ENCODE measurements at regions not wholly inside any gene's neighbourhood (a gene's known extent, or its start where the extent isn't known, plus 50 kb on each side); places are given as distances from the start of the nearest gene placed in this dataset.

DNA sequence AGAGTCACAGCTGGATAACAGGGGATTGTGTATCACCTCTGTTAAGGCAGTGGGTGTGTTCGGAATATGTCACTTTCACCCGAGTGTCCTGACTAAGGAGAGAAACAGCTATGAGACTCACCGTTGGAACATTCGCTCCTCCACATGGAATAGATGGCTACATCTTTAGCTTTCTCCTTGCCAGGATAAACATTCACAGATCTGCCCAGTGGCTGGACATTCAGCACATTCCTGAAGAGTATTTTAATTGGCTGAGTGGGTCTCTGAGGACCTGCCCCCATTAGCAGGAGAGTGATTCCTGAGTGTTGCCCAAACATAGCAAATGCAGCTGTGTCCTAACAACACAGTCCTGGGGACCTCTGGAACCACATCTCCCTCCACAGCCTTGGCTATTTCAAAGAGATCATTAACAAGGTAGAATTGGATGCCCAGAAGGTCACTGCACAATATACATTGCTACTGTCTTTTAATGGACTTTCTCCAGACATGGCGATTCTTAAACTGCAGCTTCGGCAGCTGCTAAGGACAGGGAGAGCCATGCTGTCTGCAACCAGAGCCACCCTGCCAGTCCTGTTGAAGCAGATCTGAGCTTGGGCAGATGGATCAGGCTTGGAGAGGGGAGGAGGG lies 435.0 kb upstream of the CADM1 start:
- no peak for DNase-seq

DNA sequence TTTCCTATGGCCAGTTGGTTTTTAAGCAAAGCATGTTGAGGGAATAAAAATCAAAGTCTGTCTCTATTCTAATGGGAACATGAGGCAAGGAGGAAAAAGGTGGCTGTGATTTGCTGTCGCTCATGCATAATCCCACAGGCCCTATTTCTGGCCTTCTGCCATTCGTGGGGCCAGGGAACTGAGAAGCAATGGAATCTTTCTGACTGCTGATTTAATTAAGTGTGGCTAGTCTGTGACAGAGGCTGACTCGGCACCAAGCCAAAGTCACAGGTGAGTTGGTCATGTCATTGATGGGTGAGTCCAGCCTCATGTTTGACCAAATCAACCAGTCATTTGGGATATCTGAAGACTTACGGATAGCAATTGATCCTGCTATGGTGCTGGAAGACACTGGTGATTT lies 429.3 kb upstream of the CADM1 start:
- no peak for DNase-seq

DNA sequence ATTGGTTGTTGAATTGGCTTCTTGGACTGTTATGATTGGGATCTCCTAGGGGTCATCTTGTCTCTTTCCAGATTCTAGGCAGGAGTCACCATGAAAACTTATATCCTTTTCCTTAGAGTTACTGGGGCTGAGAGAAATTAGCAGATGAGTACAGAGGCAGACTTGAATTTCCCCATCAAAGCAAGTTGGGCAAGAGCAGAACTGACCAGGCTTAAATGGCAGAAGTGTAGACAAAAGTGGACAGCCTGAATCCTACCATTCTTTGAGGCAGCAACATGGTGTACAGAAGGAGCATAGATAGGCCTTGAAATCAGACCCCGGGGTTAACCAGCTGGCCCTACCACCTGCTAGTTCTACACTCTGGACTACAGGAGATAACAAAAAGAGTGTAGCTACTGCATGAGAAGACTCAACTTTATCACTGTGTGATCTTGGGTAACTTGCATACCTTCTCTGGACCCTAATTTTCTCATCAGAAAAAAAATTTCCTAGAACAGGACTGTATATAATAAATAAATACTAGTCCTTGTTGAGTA lies 427.4 kb upstream of the CADM1 start:
- no peak for DNase-seq

DNA sequence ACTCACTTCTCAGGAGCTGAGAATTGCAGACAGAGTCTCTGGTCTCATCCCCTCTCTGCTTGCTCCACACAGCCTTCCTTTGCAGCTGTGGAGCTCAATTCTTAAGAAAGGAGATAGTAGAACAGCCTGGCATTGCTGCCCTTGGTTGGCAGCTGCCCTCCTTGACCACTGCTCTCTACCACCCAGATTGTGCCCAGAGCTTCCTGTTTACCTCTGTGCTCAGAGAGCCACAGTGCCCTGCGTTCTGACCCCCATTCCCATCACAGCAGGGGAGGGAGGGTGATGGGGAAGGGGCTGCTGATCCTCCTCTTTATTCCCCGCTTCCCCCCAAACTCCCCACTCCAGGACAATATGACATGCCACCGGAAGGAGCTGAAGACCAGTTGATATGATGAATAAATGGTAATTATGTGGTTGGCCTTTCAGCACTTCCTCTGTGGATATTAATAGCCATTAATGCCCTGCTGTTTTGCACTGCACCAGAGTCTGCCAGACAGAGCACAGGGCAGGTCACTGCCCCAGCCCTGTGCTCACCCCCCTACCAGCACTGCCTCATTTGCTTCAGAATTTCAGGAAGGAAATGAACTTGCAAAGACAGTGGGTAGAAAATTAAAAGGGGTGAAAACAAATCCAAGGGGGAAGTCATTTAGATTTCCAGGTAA lies 426.8 kb upstream of the CADM1 start:
- no peak for DNase-seq

DNA sequence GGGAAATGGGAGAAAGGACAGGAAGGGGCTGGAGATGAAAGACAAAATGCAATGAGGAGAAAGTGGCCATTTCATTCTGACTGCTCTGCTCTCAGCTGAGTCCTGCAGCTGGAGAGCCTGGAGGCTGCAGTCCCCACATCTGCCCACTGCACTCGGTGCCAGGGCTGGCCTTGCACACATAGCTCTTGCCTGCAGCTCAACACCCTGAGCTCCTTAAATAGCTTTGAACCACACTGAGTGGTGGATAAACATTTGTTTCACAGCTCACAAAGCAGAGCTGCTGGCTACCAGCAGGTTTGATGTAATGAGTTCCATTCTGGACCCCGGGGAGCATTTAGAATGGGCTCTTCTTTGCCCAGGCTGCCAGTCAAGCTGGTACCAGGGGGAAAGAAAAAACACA lies 426.1 kb upstream of the CADM1 start:
- DNase-seq: no peak

DNA sequence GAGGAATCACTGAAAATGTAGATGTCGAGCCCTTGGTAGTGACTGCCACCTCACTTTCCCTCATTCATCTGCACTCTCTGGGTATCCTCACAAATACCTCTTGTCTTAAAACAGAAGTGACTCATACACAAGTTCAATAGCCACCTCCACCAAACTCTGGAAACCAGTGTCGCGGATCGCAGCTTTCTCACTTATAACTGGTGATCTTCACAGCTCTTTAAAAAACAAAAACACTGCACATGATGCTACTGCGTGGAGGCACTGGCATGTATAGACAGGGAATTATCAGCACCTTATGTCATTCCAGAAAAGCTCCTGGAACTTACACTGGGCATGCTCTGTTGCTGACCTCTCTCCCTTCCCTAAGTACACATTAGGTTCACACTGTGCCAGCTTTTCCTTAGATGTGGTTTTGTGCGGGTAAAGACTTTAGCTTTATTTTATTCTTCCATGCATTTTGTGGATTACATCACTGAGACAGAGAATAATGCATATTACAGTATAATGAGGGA lies 425.5 kb upstream of the CADM1 start:
- DNase-seq: no peak

DNA sequence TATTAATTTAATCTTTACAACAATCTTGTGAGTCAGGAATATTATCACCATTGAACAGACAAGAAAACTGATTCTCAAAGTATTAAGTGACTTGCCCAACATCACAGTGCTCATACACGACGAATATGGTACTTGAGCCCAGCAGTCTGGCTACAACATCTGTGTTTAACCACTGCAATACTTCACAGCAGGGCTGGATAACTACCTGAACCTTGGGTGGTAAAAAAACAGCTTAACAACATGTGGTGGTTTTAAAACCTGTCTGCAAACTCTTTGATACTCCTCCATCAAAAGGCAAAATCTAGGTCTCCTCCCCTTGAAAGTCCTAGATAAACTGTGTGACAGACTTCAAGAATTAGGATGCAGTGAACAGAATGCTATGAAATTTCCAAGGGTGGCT lies 424.6 kb upstream of the CADM1 start:
- no peak for DNase-seq

DNA sequence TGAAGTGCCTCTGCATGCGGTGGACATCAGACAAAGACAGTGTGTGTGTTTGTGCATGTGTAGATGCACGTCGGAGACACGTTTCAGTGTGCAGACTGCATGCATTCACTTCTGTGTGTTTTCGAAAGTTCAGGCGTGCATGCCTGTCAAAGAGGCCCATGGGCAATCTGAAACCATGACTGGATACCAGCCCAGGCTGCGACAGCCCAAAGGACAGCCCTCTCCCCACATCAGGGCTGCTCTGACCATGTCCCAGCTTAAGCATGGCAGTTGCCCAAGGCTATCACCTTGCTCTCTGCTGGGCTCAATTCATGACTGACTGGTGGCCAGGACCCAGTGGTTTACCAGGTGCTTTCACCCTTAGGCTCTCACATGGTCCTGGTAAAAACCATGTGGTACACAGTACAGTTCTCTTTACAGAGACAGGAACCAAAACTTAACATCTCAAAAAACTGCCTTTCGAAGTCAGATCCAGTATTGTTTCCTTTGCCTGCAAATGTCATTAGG lies 423.7 kb upstream of the CADM1 start:
- no peak for DNase-seq

DNA sequence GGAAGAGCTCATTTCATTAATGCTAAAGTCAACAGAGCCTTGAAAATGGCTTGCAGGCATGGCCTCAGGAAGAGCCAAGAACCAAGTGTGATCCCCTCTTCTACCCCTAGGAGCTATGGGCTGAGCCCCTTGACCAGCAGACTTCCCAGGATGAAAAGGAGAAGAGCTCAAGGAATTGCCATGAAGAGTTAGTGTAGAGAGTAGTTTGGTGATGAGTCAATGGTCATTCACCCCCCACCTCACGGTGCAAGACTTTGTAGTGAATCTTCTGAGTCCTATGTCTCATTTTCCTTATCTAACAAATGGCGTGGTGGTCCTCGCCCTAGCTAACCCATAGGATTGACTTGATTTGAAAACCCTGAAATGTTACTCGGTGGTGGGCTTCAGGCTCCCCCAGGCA lies 422.4 kb upstream of the CADM1 start:
- no peak for DNase-seq

DNA sequence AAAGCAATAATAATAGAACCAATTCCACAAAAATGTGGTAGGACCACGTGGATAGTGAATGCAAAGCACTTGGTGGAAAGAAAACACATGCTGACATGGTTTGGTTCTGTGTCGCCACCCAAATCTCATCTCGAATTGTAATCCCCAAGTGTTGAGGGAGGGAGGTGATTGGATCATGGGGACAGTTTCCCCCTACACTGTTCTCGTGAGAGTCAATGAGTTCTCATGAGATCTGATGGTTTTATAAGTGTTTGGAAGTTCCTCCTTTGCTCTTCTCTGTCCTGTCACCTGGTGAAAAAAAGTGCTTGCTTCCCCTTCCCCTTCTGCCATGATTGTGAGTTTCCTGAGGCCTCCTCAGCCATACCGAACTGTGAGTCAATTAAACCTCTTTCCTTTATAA lies 421.9 kb upstream of the CADM1 start:
- no peak for DNase-seq

DNA sequence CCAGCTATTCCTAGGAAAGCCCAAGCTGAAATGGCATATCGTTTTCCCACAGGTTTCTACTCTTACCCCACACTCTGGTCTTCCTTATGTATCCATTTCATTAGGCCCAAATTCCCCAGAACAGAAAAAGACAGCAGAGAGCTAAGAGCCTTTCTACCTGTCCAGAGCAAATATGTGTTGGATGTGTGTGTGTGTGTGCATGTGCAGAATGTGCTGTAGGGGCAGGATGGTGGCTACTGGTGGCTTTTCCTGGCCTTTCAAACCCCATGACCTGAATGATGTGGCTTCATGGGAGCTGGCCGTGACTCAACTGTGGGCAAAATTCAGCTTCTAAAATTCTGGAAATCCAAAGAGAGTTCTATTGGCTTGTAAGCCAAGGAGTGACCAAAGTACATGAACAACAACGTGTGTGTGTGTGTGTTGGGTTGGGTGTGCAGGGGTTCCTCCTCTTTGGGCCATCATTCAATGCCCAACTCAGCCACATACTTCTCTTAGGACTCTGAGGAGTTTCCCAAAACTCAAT lies 421.4 kb upstream of the CADM1 start:
- no peak for DNase-seq

DNA sequence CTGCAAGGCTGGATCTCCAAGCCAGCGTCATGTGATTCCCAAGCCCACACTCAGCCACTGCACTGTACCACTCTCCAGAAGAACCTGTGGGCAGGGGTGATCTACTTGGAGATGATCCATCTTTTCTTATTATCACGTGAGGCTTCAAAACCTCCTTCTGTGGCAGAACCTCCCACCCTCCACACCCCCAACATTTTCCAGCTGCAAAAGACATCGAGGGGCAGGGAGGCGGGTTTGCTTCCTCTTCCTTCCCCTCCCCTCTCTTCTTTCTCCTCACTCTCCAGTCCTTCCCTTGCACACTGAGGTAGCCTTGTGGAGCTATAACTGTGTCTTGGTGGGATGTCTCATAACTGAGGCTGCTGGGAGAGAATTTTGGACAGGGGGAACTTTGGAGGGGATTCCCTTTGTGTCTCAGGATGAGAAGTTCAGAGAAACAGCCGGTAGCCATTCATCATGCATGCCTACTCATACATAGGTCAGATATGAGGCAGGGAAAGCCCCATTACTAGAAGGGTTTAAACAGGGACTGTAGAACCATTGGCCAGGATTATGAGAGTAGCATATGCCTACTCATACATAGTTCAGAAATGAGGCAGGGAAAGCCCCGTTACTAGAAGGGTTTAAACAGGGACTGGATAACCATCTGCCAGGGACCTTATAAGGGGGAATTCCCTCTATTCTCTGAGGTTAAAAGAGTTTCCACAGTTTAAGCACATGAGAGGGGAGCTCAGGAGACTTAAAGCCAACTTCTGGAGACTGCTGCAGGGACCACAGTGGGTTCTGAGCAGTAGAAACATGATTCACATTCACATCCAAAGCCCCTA lies 420.7 kb upstream of the CADM1 start:
- no peak for DNase-seq

DNA sequence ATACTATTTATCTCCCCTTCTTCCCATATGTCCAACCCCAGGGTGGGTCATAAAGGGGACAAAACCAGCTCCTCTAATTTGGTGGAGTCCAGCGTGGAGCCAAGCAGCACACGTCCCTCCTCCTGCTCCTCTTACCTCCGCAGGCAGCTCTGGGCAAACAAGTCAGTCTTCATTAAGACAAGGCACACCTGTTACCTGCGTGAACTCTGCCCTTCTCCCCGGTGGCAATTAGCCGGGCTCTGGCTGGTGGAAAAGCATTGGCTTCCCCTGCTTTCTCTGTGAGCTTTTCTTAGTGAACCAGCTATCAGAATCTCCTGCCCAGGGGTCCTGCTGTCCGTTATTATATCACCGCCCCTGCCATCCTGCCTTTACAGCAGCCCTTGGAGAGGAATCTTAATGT lies 418.7 kb upstream of the CADM1 start:
- no peak for DNase-seq

DNA sequence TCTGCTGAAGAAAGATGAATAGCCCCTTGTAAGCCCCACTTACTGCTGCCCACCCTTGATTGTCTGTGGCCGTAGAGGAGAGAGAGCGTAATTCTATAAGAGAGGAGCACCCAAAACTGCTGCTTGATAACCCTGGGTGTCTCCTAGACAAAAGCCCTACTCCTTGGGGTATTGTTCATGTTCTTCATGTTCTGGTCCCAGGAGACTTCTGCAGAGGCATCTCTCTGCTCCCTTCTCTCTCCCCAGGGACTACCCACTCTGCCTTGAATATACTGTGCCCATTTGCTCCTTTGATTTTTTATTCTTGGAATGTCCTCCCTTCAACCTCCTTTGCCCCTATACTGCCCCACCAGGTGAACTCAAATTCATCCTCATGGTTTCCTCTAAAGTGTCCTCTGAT lies 417.8 kb upstream of the CADM1 start:
- no peak for DNase-seq

DNA sequence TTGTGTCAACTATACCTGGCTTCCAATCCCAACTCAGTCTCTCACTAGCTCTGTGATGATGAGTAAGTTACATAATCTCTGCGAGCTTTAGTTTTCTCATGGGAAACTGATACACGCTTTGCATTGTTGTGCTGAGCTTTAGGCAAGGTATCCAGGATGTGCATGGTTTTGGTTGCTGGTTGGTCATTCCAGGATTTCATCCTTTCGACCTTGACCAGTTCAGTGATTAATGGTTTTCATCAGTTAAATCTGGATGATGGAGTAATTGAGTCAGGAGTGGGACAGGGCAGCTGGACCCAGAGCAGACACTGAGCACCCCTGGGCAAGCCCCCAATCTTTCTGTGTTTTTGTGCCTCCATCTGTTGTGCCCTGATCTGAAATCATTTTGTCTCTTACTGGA lies 417.3 kb upstream of the CADM1 start:
- DNase-seq: no peak

DNA sequence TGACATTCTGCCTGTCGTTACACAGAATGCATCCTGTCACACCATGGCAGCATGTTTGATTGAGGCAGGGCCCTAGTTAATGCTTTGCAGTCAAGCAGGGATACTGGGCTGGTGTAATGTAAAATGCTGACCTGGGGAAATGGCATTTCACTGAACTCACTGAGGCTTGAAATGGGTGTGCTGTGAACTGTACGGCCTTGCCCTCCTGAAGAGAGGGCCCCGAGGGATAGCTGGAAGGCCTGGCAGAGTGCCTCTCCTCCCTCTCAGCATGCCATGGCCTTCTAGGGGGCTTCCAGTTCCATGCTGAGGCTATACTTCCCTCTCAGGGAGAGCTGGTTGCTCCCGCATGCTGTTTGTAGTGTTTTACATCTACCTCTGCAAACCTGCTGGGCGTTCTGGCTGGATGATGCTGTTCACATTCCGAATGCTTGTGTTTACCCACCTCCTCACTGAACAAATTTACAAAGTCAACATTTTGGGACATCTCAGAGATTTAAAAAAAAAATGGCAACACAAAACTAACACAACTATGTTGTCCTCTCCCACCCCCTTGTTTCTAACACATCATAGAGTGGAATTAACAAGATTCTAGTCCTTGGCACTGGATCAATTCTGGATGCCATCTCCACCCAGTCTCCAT lies 416.7 kb upstream of the CADM1 start:
- DNase-seq: no peak

DNA sequence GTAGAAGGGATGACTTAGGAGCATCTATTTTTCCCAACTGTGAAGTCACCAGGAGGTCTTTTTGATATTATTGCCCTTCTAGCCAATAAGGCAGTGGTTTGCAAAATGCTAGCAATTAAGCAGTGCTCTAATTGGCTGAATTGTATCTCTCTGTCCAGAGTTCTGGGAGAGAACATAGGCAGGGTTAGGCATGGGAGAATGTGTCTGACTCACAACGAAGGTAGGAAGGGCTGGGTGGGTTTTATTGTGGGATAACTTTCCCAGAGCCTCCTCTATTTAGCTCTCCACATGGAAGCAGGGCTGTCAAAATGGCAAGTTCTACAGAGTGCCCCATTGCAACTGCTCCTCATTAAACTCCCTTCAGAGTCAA lies 415.9 kb upstream of the CADM1 start:
- DNase-seq: no peak

DNA sequence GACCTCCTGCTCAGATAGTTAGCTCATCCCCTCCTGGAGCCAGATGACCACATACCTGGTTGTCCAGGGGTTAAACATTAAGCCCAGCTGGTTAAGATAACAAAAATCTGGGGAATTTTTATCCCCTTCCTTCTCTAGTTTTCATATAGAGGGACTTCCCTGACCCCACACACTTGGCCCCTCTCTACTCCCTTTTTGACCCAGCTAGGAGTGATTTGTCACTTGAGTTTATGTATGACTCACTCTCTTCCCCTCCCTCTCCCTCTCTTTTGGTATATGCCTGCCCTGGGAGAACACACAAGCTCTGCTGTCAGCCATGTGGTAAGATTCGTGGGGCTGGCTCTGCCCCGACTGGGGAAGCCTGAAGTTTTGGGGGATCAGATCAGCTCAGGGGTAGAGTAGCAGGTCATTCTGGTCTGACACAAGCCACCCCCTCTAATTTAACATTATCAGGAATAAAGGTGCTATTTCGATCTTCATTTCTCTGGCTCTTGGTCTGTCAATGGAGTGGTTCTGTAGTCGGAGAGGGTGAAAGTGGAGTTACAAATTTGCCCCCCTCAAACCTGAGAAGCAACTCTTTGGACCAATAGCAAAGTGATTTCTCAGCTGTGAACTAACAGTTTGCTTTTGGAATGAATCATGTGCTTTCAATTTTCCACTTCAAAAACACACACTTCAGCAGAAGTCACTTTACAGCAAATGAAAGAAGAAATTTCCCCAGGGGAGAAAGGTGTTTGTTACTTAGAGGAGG lies 415.3 kb upstream of the CADM1 start:
- no peak for DNase-seq

DNA sequence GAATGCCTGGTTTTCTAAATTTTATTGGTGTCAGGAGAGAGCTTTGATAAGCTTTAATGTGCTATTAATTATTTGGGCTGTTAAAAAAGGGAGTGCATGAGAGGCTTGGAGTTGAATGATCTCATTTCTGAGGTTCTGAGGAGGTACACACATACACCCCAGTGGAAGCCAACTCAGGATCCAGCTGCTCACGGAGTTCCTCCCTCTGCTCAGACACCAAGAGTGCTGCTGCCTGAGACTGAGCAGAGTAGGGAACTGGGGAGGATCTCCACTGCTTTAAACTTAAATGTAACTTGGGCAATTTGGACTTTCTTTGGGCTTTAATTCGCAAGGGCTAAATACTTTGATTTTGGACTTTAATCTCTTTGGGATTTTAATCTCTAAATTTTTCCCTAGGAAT lies 414.4 kb upstream of the CADM1 start:
- no peak for DNase-seq

DNA sequence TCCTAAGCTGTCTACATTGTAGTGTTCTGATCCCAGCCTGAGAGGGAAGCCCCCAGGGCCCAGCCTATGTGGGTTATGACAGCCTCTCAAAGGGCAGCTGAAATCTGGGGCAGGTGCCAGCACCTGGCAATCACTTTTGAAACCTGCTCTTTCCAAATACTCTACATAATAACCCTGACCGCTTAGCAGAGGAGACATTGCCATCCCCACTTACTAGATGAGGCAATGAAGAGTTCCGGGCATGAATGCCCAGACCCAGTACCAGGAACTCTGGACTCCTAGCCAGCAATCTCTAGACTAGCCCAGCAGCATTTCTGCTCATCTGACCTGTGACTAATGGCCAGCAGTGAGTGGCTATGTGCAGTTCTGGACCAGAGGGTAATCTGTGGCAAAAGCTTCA lies 412.4 kb upstream of the CADM1 start:
- no peak for DNase-seq

DNA sequence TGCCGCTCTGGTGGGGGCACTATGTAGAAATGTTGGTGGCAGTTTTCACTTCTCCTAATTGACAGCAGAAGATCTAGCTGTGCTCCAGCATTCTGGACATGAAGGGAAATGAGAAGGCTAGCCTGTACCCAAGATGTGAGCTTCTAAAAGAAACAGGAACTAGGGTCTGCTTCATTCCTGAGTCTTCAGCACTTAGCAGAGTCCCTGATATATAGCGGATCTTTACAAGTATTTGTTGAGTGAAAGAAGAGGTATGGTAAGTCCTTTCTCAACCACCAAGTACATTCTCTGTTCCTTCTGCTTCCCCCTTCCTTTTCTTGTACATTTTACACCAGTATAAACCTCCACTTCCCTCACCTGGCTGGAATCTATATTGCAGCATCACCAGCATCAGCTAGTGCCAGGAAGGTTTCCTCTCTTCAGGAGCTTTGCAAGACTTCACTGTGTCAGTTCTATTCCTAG lies 408.3 kb upstream of the CADM1 start:
- no peak for DNase-seq

All from activated T-cell treated with anti-CD3 and anti-CD28 coated beads for 4 hours (primary cell).